B cell (primary cell): ENCODE measurements at regions not wholly inside any gene's neighbourhood (a gene's known extent, or its start where the extent isn't known, plus 50 kb on each side); places are given as distances from the start of the nearest gene placed in this dataset.

ENCODE experiments used
- EZH2 ChIP-seq: IDR thresholded peaks from 2 replicates; pipeline ENCODE4 v1.6.1; 2012; ENCODE audit warnings: borderline replicate concordance, low read depth, mild to moderate bottlenecking, moderate library complexity, low read length; ENCODE audit not compliant: insufficient read depth, poor library complexity, severe bottlenecking
- TF ChIP-seq, protein P1 (sequence below): fragments of 200-600 bp; IDR thresholded peaks from one replicate; pipeline ENCODE4 v1.8.0; 2022; ENCODE audit warnings: antibody characterized with exemption, mild to moderate bottlenecking

DNA sequence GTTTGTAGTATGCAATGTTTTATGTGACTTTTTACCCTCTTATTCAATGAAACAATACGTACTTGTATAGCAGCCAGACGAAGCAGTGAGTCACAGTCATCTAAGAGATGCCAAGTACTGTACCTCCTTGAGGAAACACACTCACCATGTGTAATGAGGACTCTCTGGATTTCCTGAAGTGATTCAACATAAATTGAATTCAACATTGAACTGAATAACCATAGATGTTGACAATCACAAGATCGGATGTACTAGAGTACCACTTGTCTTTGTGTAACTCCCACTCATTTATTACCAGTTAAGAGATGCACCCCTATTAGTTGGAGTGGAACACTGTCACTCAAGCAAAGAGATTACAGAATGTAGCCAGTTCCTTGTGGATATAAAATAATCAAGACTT lies 175.2 kb upstream of the HMGA2 start:
- TF ChIP-seq, protein P1, sequence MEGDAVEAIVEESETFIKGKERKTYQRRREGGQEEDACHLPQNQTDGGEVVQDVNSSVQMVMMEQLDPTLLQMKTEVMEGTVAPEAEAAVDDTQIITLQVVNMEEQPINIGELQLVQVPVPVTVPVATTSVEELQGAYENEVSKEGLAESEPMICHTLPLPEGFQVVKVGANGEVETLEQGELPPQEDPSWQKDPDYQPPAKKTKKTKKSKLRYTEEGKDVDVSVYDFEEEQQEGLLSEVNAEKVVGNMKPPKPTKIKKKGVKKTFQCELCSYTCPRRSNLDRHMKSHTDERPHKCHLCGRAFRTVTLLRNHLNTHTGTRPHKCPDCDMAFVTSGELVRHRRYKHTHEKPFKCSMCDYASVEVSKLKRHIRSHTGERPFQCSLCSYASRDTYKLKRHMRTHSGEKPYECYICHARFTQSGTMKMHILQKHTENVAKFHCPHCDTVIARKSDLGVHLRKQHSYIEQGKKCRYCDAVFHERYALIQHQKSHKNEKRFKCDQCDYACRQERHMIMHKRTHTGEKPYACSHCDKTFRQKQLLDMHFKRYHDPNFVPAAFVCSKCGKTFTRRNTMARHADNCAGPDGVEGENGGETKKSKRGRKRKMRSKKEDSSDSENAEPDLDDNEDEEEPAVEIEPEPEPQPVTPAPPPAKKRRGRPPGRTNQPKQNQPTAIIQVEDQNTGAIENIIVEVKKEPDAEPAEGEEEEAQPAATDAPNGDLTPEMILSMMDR, result no peak
- TF ChIP-seq EZH2, result no peak
